GM12878 (cell line): ENCODE measurements at regions not wholly inside any gene's neighbourhood (a gene's known extent, or its start where the extent isn't known, plus 50 kb on each side); places are given as distances from the start of the nearest gene placed in this dataset.

Source experiments
- ATAC-seq: fragments of 200-7000 bp; cut with Tn5 transposase; 3 replicates; pipeline ENCODE4 v1.9.1; 2020; ENCODE audit warnings: mild to moderate bottlenecking, moderate library complexity
- BruUV-seq: library from RNA; stranded (reverse); fragments of 400-500 nt; replicated peaks from 2 replicates; lab custom pipeline; 2021; lab: Mats Ljungman, UMichigan
- CTCF ChIA-PET: fragments of 300-600 bp; sonication (Branson Sonifier 250); formaldehyde crosslinking; extraction: SDS; loops from one replicate; lab custom pipeline; 2021; ENCODE audit warnings: inconsistent platforms; lab: Yijun Ruan, JAX
- POLR2A ChIA-PET: fragments of 350-600 bp; formaldehyde crosslinking; extraction: SDS; loops from one replicate; lab custom pipeline; 2021; ENCODE audit warnings: inconsistent platforms; lab: Charles Lee
- RAD21 ChIA-PET: fragments of 300-600 bp; sonication (Branson Sonifier 250); formaldehyde crosslinking; loops from one replicate; lab custom pipeline; 2023; ENCODE audit warnings: antibody characterized with exemption; ENCODE audit not compliant: unreplicated experiment; lab: Charles Lee
- SMC1A ChIA-PET: fragments of 300-600 bp; sonication (Branson Sonifier 250); formaldehyde crosslinking; loops from one replicate; lab custom pipeline; 2023; ENCODE audit not compliant: unreplicated experiment, uncharacterized antibody; lab: Charles Lee
- DNase-seq: peaks from one replicate; pipeline ENCODE4 v3.0.0-alpha.2; 2011; ENCODE audit warnings: low read depth, low spot score
- FAIRE-seq: peaks from 3 replicates; lab custom pipeline; 2011; peaks lifted over from hg19 to GRCh38; lab: Jason Lieb, UNC
- H2AFZ ChIP-seq: 2 replicates; pipeline ENCODE4 v1.6.0; 2011; ENCODE audit warnings: low read depth, low read length, control low read depth; ENCODE audit not compliant: control insufficient read depth
- H3K27ac ChIP-seq: 2 replicates; pipeline ENCODE4 v1.5.1; 2011; ENCODE audit warnings: control low read depth; ENCODE audit not compliant: control insufficient read depth, insufficient read depth
- H3K27me3 ChIP-seq, 2 experiments: replicated peaks in 1 of 2; 2 replicates each; pipeline versions ENCODE4 v1.6.0 to v1.6.1; 2011; ENCODE audit warnings: low read length in 1 of 2; ENCODE audit not compliant: control insufficient read depth in 2 of 2, insufficient read depth in 2 of 2
- H3K36me3 ChIP-seq, 2 experiments: 2 replicates each; pipeline ENCODE4 v1.5.1; 2011; ENCODE audit warnings: low read length in 1 of 2; ENCODE audit not compliant: control insufficient read depth in 2 of 2, insufficient read depth in 2 of 2
- H3K4me1 ChIP-seq: 2 replicates; pipeline ENCODE4 v1.6.1; 2011; ENCODE audit warnings: mild to moderate bottlenecking, low read length, moderate library complexity, mixed read lengths; ENCODE audit not compliant: control insufficient read depth, insufficient read depth
- H3K4me2 ChIP-seq: 2 replicates; pipeline ENCODE4 v1.6.0; 2011; ENCODE audit warnings: control low read depth; ENCODE audit not compliant: control insufficient read depth, insufficient read depth
- H3K4me3 ChIP-seq: fragments of 200-600 bp; sonication (generic); 2 replicates; pipeline ENCODE4 v1.5.1; 2016
- H3K79me2 ChIP-seq: 2 replicates; pipeline ENCODE4 v1.6.0; 2011; ENCODE audit warnings: low read length; ENCODE audit not compliant: control insufficient read depth, insufficient read depth
- H3K9ac ChIP-seq: 2 replicates; pipeline ENCODE4 v1.8.0; 2011; ENCODE audit warnings: low read length, control low read depth, mixed read lengths; ENCODE audit not compliant: control insufficient read depth, insufficient read depth
- H3K9me3 ChIP-seq: replicated peaks from 3 replicates; pipeline ENCODE4 v1.5.1; 2011; ENCODE audit warnings: mild to moderate bottlenecking, low read length; ENCODE audit not compliant: control insufficient read depth, insufficient read depth
- H4K20me1 ChIP-seq: 2 replicates; pipeline ENCODE4 v1.6.0; 2011; ENCODE audit not compliant: control insufficient read depth, insufficient read depth
- BRCA1 ChIP-seq: IDR thresholded peaks from 2 replicates; pipeline ENCODE4 v1.6.1; 2011; ENCODE audit warnings: low read depth, low read length, improper control_type of control experiment
- IKZF2 ChIP-seq, 2 experiments: fragments of 450-650 bp; IDR thresholded peaks; 2 replicates each; pipeline ENCODE4 v1.6.1; 2017; ENCODE audit warnings: mild to moderate bottlenecking in 2 of 2, moderate library complexity in 2 of 2
- KDM1A ChIP-seq: fragments of 200-600 bp; sonication (generic); IDR thresholded peaks from 2 replicates; pipeline ENCODE4 v1.6.1; 2016; ENCODE audit warnings: borderline replicate concordance
- RBBP5 ChIP-seq: fragments of 200-600 bp; sonication (generic); conservative IDR thresholded peaks from 2 replicates; pipeline ENCODE4 v1.6.1; 2016
- RELA ChIP-seq: fragments of 450-650 bp; IDR thresholded peaks from 2 replicates; pipeline ENCODE4 v1.8.0; 2014; ENCODE audit warnings: borderline replicate concordance; ENCODE audit not compliant: partially characterized antibody
- SREBF1 ChIP-seq: IDR thresholded peaks from 2 replicates; pipeline ENCODE4 v1.6.1; 2012; ENCODE audit warnings: mild to moderate bottlenecking, low read length
- SRF ChIP-seq, 2 experiments: IDR thresholded peaks; 2 replicates each; pipeline ENCODE4 v1.6.1; 2011; ENCODE audit warnings: low read depth in 2 of 2, low read length in 2 of 2, mild to moderate bottlenecking in 1 of 2, moderate library complexity in 1 of 2
- TCF3 ChIP-seq: IDR thresholded peaks from 2 replicates; pipeline ENCODE4 v1.6.1; 2012; ENCODE audit warnings: low read depth, mild to moderate bottlenecking, low read length, borderline replicate concordance; ENCODE audit not compliant: insufficient read depth
- WRNIP1 ChIP-seq: IDR thresholded peaks from 2 replicates; pipeline ENCODE4 v1.6.1; 2011; ENCODE audit warnings: low read depth, low read length, improper control_type of control experiment, borderline replicate concordance
- ZNF24 ChIP-seq: fragments of 450-650 bp; IDR thresholded peaks from 2 replicates; pipeline ENCODE4 v1.6.1; 2017; ENCODE audit warnings: antibody characterized with exemption, mild to moderate bottlenecking
- ZNF687 ChIP-seq: fragments of 450-650 bp; IDR thresholded peaks from 2 replicates; pipeline ENCODE4 v1.6.1; 2017; ENCODE audit warnings: mild to moderate bottlenecking, moderate library complexity
- WGBS: methylation state at CpG from one replicate; pipeline ENCODE4 v1.1.6; 2016; ENCODE audit warnings: low lambda C conversion rate; ENCODE audit not compliant: insufficient replicate concordance, insufficient coverage; ENCODE audit errors: missing lambda C conversion rate; 5-methylcytosine and 5-hydroxymethylcytosine counted together
- in situ Hi-C: fragments of 300-500 bp; cut with MboI; formaldehyde crosslinking; loops from 9 replicates; pipeline ENCODE4 v1.14.3; 2018; ENCODE audit warnings: mixed read lengths
- intact Hi-C: fragments of 100-400 bp; cut with micrococcal nuclease; formaldehyde crosslinking; loops from one replicate; pipeline ENCODE4 v1.14.2; 2022; ENCODE audit not compliant: unreplicated experiment
- TF ChIP-seq, protein P1 (sequence below): IDR thresholded peaks from 2 replicates; pipeline ENCODE4 v1.6.1; 2012; ENCODE audit warnings: improper control_type of control experiment, low read depth, low read length; ENCODE audit not compliant: insufficient replicate concordance
- TF ChIP-seq, protein P2 (sequence below): fragments of 450-650 bp; IDR thresholded peaks from 2 replicates; pipeline ENCODE4 v1.6.1; 2017; ENCODE audit warnings: low read depth, mild to moderate bottlenecking, moderate library complexity

DNA sequence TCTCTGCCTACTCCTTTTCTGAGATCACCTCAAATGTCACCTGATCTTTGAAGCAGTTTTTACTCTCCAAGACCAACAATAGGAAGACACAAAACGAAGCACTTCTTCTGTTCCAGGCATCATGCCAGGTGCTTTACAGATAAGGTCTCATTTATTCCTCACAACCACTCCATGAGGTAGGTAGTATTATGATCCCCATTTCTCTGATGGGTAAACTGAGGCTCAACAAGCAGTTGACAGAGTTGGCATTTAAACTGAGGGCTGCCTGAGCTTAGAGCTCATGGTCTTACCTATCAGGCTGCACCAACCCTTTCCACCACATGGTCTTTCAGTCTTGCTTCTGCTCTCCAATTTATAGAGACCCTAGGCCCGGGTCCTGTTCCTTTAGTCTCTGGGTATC, 147.2 kb upstream of the JUN start (continued):
- TF ChIP-seq, protein P1, sequence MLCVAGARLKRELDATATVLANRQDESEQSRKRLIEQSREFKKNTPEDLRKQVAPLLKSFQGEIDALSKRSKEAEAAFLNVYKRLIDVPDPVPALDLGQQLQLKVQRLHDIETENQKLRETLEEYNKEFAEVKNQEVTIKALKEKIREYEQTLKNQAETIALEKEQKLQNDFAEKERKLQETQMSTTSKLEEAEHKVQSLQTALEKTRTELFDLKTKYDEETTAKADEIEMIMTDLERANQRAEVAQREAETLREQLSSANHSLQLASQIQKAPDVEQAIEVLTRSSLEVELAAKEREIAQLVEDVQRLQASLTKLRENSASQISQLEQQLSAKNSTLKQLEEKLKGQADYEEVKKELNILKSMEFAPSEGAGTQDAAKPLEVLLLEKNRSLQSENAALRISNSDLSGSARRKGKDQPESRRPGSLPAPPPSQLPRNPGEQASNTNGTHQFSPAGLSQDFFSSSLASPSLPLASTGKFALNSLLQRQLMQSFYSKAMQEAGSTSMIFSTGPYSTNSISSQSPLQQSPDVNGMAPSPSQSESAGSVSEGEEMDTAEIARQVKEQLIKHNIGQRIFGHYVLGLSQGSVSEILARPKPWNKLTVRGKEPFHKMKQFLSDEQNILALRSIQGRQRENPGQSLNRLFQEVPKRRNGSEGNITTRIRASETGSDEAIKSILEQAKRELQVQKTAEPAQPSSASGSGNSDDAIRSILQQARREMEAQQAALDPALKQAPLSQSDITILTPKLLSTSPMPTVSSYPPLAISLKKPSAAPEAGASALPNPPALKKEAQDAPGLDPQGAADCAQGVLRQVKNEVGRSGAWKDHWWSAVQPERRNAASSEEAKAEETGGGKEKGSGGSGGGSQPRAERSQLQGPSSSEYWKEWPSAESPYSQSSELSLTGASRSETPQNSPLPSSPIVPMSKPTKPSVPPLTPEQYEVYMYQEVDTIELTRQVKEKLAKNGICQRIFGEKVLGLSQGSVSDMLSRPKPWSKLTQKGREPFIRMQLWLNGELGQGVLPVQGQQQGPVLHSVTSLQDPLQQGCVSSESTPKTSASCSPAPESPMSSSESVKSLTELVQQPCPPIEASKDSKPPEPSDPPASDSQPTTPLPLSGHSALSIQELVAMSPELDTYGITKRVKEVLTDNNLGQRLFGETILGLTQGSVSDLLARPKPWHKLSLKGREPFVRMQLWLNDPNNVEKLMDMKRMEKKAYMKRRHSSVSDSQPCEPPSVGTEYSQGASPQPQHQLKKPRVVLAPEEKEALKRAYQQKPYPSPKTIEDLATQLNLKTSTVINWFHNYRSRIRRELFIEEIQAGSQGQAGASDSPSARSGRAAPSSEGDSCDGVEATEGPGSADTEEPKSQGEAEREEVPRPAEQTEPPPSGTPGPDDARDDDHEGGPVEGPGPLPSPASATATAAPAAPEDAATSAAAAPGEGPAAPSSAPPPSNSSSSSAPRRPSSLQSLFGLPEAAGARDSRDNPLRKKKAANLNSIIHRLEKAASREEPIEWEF, result no peak

- ChIA-PET CTCF (interaction anchor here (0.7 to 1.1 kb wide), 2 partner anchors 12 to 18 kb away, joined by 3 read pairs; no protein-coding TSS in a partner anchor), SMC1A (interaction anchor here (0.8 to 1.5 kb wide), 4 partner anchors 11 to 767 kb away, joined by 3 to 5 read pairs (median 4); no protein-coding TSS in a partner anchor), RAD21 (no interaction called here), POLR2A (no interaction called here)
- in situ Hi-C loops, result no loop called here
- Histone ChIP-seq H3K4me1 (peaks cover 8% of the 10 kb centered on the region), H3K27ac (no peak overlapping the region), H3K4me3 (no peak overlapping the region), H3K9me3 (no peaks in the 10 kb centered on the region), H3K79me2 (no peaks in the 10 kb centered on the region), H4K20me1 (no peaks in the 10 kb centered on the region), H3K27me3 (no peaks in the 10 kb centered on the region), H2AFZ (no peak overlapping the region), H3K4me2 (no peak overlapping the region), H3K9ac (no peak overlapping the region), H3K36me3 (no peaks in the 10 kb centered on the region)
- FAIRE-seq (no peak), ATAC-seq (no peak), DNase-seq (no peak)
- intact Hi-C loops, result no loop called here
- 53% methylated on average over 6 of the region's 6 CpGs for WGBS
- BruUV-seq, result no TSS peak
- TF ChIP-seq SREBF1, result no peak
- TF ChIP-seq SRF (IDR thresholded peaks at IDR 0.05; ENCODE audit: low read depth in 2 of 2, low read length in 2 of 2), result no peak
- no peak for TF ChIP-seq ZNF687
- no peak for TF ChIP-seq RELA
- TF ChIP-seq KDM1A, result no peak
- TF ChIP-seq WRNIP1, result no peak
- TF ChIP-seq RBBP5, result no peak
- TF ChIP-seq IKZF2 (IDR thresholded peaks at IDR 0.05), result no peak
- TF ChIP-seq, protein P2, sequence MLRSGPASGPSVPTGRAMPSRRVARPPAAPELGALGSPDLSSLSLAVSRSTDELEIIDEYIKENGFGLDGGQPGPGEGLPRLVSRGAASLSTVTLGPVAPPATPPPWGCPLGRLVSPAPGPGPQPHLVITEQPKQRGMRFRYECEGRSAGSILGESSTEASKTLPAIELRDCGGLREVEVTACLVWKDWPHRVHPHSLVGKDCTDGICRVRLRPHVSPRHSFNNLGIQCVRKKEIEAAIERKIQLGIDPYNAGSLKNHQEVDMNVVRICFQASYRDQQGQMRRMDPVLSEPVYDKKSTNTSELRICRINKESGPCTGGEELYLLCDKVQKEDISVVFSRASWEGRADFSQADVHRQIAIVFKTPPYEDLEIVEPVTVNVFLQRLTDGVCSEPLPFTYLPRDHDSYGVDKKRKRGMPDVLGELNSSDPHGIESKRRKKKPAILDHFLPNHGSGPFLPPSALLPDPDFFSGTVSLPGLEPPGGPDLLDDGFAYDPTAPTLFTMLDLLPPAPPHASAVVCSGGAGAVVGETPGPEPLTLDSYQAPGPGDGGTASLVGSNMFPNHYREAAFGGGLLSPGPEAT, result no peak
- no peak for TF ChIP-seq BRCA1
- no peak for TF ChIP-seq ZNF24
- no peak for TF ChIP-seq TCF3
Observed at GRCh38 chr1:58931756-58932155, 147.9 kb upstream of the JUN start.
